ENCODE measurements at regions not wholly inside any gene's neighbourhood (a gene's known extent, or its start where the extent isn't known, plus 50 kb on each side); places are given as distances from the start of the nearest gene placed in this dataset.

GRCh38 chr20:40809361-40809760, 120.3 kb upstream of the MAFB start:
- no peak overlapping the region for H3K4me3 ChIP-seq (replicated peaks in 1 of 3; ENCODE audit: insufficient read depth in 1 of 3, low read depth in 1 of 3, low read length in 3 of 3)
- no peaks in the 10 kb centered on the region for H3K27me3 ChIP-seq (ENCODE audit: control insufficient read depth in 2 of 2, insufficient read depth in 2 of 2, low read length in 2 of 2)
- BruUV-seq (replicated peaks): no TSS peak
- ChIA-PET CTCF (interaction anchor here (0.8 kb wide), 1 partner anchor 12 kb away, joined by 3 read pairs; no protein-coding TSS in a partner anchor), POLR2A (no interaction called here)
- no peak overlapping the region for H2AFZ ChIP-seq (ENCODE audit: low read depth, low read length)
- FAIRE-seq (no peak), DNase-seq (ENCODE audit: low read depth, low spot score) (no peak)
- H3K9me1 ChIP-seq (replicated peaks; ENCODE audit: control insufficient read depth, extremely low read depth, insufficient read depth, low read length): no peaks in the 10 kb centered on the region
- H4K20me1 ChIP-seq (replicated peaks; ENCODE audit: control insufficient read depth, extremely low read depth, insufficient read depth, low read length): no peaks in the 10 kb centered on the region
- H3K27ac ChIP-seq (ENCODE audit: insufficient read depth, low read depth, low read length): no peak overlapping the region
- dilution Hi-C loops (cut with MboI; ENCODE audit: extremely low pct_ligation_motif_present, low sequenced_read_pairs) (no loop called here), intact Hi-C loops (cut with micrococcal nuclease) (no loop called here)
- no peaks in the 10 kb centered on the region for H3K4me1 ChIP-seq (ENCODE audit: control insufficient read depth, extremely low read depth, insufficient read depth, low read length)
- H3K9ac ChIP-seq (replicated peaks; ENCODE audit: extremely low read depth, insufficient read depth, low read length): no peak overlapping the region
- H3K4me2 ChIP-seq (ENCODE audit: insufficient read depth, low read length): no peak overlapping the region
- H3K9me3 ChIP-seq (replicated peaks; ENCODE audit: control insufficient read depth, insufficient read depth, low read length): no peaks in the 10 kb centered on the region
- no peaks in the 10 kb centered on the region for H3K79me2 ChIP-seq (ENCODE audit: control insufficient read depth, insufficient read depth, low read length)
- TF ChIP-seq POLR2A (IDR thresholded peaks at IDR 0.05; ENCODE audit: low read depth, low read length) (no peak), JUN (IDR thresholded peaks at IDR 0.05; ENCODE audit: borderline replicate concordance, insufficient read depth, insufficient read length, low read depth) (no peak), GATA2 (IDR thresholded peaks at IDR 0.05; ENCODE audit: insufficient read depth, insufficient read length, low read depth, low read length) (no peak)
- no peaks in the 10 kb centered on the region for H3K36me3 ChIP-seq (ENCODE audit: control insufficient read depth in 2 of 2, extremely low read depth in 1 of 2, insufficient read depth in 2 of 2, low read length in 2 of 2)

GRCh38 chr20:40810332-40811000, 121.4 kb upstream of the MAFB start:
- TF ChIP-seq MYC (IDR thresholded peaks at IDR 0.05; ENCODE audit: low read depth, low read length) (no peak), GATA2 (IDR thresholded peaks at IDR 0.05; ENCODE audit: insufficient read depth, insufficient read length, low read depth, low read length) (no peak), CTCF (IDR thresholded peaks at IDR 0.05; ENCODE audit: extremely low read depth in 1 of 2, insufficient read depth in 1 of 2, low read depth in 1 of 2, low read length in 2 of 2) (no peak), POLR2A (IDR thresholded peaks at IDR 0.05; ENCODE audit: low read depth, low read length) (no peak), EZH2 (IDR thresholded peaks at IDR 0.05; ENCODE audit: borderline replicate concordance, low read depth, low read length, severe bottlenecking) (no peak), MAX (IDR thresholded peaks at IDR 0.05; ENCODE audit: insufficient read depth, insufficient read length) (no peak), FOS (IDR thresholded peaks at IDR 0.05; ENCODE audit: borderline replicate concordance, insufficient read depth, low read length) (no peak), POLR2AphosphoS5 (IDR thresholded peaks at IDR 0.05; ENCODE audit: insufficient read depth, low read depth, low read length) (no peak), JUN (IDR thresholded peaks at IDR 0.05; ENCODE audit: borderline replicate concordance, insufficient read depth, insufficient read length, low read depth) (no peak)
- POLR2A ChIA-PET: no interaction called here
- Histone ChIP-seq H3K36me3 (ENCODE audit: control insufficient read depth in 2 of 2, extremely low read depth in 1 of 2, insufficient read depth in 2 of 2, low read length in 2 of 2) (no peaks in the 10 kb centered on the region), H3K9me1 (replicated peaks; ENCODE audit: control insufficient read depth, extremely low read depth, insufficient read depth, low read length) (no peaks in the 10 kb centered on the region), H3K27me3 (ENCODE audit: control insufficient read depth in 2 of 2, insufficient read depth in 2 of 2, low read length in 2 of 2) (no peaks in the 10 kb centered on the region), H2AFZ (ENCODE audit: low read depth, low read length) (no peak overlapping the region), H3K27ac (ENCODE audit: insufficient read depth, low read depth, low read length) (no peak overlapping the region), H3K4me1 (ENCODE audit: control insufficient read depth, extremely low read depth, insufficient read depth, low read length) (no peaks in the 10 kb centered on the region), H3K4me3 (replicated peaks in 1 of 3; ENCODE audit: insufficient read depth in 1 of 3, low read depth in 1 of 3, low read length in 3 of 3) (no peak overlapping the region), H4K20me1 (replicated peaks; ENCODE audit: control insufficient read depth, extremely low read depth, insufficient read depth, low read length) (no peaks in the 10 kb centered on the region), H3K79me2 (ENCODE audit: control insufficient read depth, insufficient read depth, low read length) (no peaks in the 10 kb centered on the region), H3K9ac (replicated peaks; ENCODE audit: extremely low read depth, insufficient read depth, low read length) (no peak overlapping the region), H3K9me3 (replicated peaks; ENCODE audit: control insufficient read depth, insufficient read depth, low read length) (no peaks in the 10 kb centered on the region), H3K4me2 (ENCODE audit: insufficient read depth, low read length) (no peak overlapping the region)
- dilution Hi-C loops (cut with MboI; ENCODE audit: extremely low pct_ligation_motif_present, low sequenced_read_pairs) (no loop called here), intact Hi-C loops (cut with micrococcal nuclease) (no loop called here)
- CTCF ChIA-PET: interaction anchor here (0.8 kb wide), 1 partner anchor 13 kb away, joined by 3 read pairs; no protein-coding TSS in a partner anchor
- DNase-seq (ENCODE audit: low read depth, low spot score) (no peak), FAIRE-seq (no peak)
- BruUV-seq (replicated peaks): no TSS peak
